ENCODE measurements at regions not wholly inside any gene's neighbourhood (a gene's known extent, or its start where the extent isn't known, plus 50 kb on each side); places are given as distances from the start of the nearest gene placed in this dataset.
"Not testable (repeated sequence)": the region's sequence is repeated elsewhere in the genome, so short reads cannot be mapped to it uniquely, and the experiment has no call there.

GRCh38 chr7:76863150-76863773 is 168.9 kb downstream of the SPDYE17 start:
- DNase-seq (ENCODE audit: low read depth, low spot score); CTCF ChIA-PET; H2AFZ ChIP-seq (ENCODE audit: low read depth, low read length, poor library complexity, severe bottlenecking); BruUV-seq (replicated peaks); intact Hi-C loops (cut with micrococcal nuclease); ATAC-seq; H3K9ac ChIP-seq (ENCODE audit: low read length); H3K27me3 ChIP-seq (ENCODE audit: insufficient read depth, low read length); RAD21 ChIA-PET (ENCODE audit: low non-redundant PET in 1 of 2, low total read pairs in 2 of 2, uncharacterized antibody in 2 of 2, unreplicated experiment in 2 of 2); POLR2A ChIA-PET; H3K4me1 ChIP-seq (ENCODE audit: control insufficient read depth in 1 of 2, insufficient read depth in 2 of 2, low read length in 2 of 2); H4K20me1 ChIP-seq (ENCODE audit: insufficient read depth); H3K4me2 ChIP-seq (ENCODE audit: low read length); H3K9me2 ChIP-seq (ENCODE audit: insufficient read depth); H3K79me2 ChIP-seq (ENCODE audit: insufficient read depth, low read length); H3K9me3 ChIP-seq (ENCODE audit: control insufficient read depth in 1 of 2, insufficient read depth in 1 of 2, low read depth in 1 of 2, low read length in 2 of 2); H3K4me3 ChIP-seq (replicated peaks in 1 of 2; ENCODE audit: low read depth in 1 of 2, low read length in 2 of 2); H3K27ac ChIP-seq (ENCODE audit: low read depth, low read length); H3K36me3 ChIP-seq (ENCODE audit: control insufficient read depth in 1 of 2, insufficient read depth in 2 of 2, low read length in 2 of 2): not testable (repeated sequence)

DNA sequence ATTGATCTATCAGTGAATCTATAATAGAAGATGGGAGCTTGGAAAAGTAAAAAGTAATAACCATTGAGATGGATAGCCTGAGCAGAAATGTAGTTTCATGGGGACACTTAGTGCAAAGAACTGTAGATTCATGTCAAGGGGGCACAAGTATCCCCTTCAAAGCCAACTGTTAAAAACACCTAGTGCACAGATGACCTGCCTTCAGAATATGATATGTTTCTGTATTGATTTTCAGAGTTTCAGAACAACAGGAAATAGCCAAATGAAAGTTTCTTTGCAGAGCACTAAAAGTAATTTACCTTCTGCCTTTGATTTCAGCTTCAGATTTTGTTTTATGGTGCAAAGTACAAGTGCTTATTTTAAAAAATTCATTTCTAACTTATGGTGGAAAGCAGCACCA is 169.9 kb downstream of the SPDYE17 start:
- H3K9me2 ChIP-seq (ENCODE audit: insufficient read depth); H3K4me2 ChIP-seq (ENCODE audit: low read length); H3K9me3 ChIP-seq (ENCODE audit: control insufficient read depth in 1 of 2, insufficient read depth in 1 of 2, low read depth in 1 of 2, low read length in 2 of 2); H3K4me3 ChIP-seq (replicated peaks in 1 of 2; ENCODE audit: low read depth in 1 of 2, low read length in 2 of 2); H3K9ac ChIP-seq (ENCODE audit: low read length); POLR2A ChIA-PET; intact Hi-C loops (cut with micrococcal nuclease); DNase-seq (ENCODE audit: low read depth, low spot score); H3K36me3 ChIP-seq (ENCODE audit: control insufficient read depth in 1 of 2, insufficient read depth in 2 of 2, low read length in 2 of 2); H2AFZ ChIP-seq (ENCODE audit: low read depth, low read length, poor library complexity, severe bottlenecking); H3K4me1 ChIP-seq (ENCODE audit: control insufficient read depth in 1 of 2, insufficient read depth in 2 of 2, low read length in 2 of 2); CTCF ChIA-PET; ATAC-seq; H3K27me3 ChIP-seq (ENCODE audit: insufficient read depth, low read length); BruUV-seq (replicated peaks); H4K20me1 ChIP-seq (ENCODE audit: insufficient read depth); H3K79me2 ChIP-seq (ENCODE audit: insufficient read depth, low read length); H3K27ac ChIP-seq (ENCODE audit: low read depth, low read length); RAD21 ChIA-PET (ENCODE audit: low non-redundant PET in 1 of 2, low total read pairs in 2 of 2, uncharacterized antibody in 2 of 2, unreplicated experiment in 2 of 2): not testable (repeated sequence)

DNA sequence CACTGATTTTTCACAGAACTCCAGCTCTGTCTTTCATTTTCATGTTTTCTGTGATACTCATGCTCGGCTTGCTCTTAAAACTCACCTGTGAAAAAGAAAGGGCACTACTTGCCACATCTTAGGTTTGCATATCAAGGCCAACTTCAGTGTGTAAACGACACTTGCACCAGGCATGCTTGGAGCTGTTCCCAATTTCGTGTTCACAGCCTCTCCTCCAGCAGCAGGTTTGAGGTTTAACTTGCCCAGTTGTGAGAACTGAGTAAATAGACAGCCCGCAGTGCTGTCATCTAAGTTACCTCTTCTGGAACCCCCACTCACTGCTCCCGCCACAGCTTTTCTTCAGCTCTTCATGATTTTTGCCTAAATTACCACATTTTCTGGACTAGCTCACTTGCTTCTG is 172.2 kb downstream of the SPDYE17 start:
- H4K20me1 ChIP-seq (ENCODE audit: insufficient read depth); H3K4me1 ChIP-seq (ENCODE audit: control insufficient read depth in 1 of 2, insufficient read depth in 2 of 2, low read length in 2 of 2); H3K27ac ChIP-seq (ENCODE audit: low read depth, low read length); POLR2A ChIA-PET; H3K27me3 ChIP-seq (ENCODE audit: insufficient read depth, low read length); ATAC-seq; H3K9me3 ChIP-seq (ENCODE audit: control insufficient read depth in 1 of 2, insufficient read depth in 1 of 2, low read depth in 1 of 2, low read length in 2 of 2); H3K9ac ChIP-seq (ENCODE audit: low read length); H3K4me3 ChIP-seq (replicated peaks in 1 of 2; ENCODE audit: low read depth in 1 of 2, low read length in 2 of 2); H2AFZ ChIP-seq (ENCODE audit: low read depth, low read length, poor library complexity, severe bottlenecking); BruUV-seq (replicated peaks); H3K9me2 ChIP-seq (ENCODE audit: insufficient read depth); H3K36me3 ChIP-seq (ENCODE audit: control insufficient read depth in 1 of 2, insufficient read depth in 2 of 2, low read length in 2 of 2); CTCF ChIA-PET; H3K4me2 ChIP-seq (ENCODE audit: low read length); intact Hi-C loops (cut with micrococcal nuclease); H3K79me2 ChIP-seq (ENCODE audit: insufficient read depth, low read length); DNase-seq (ENCODE audit: low read depth, low spot score); RAD21 ChIA-PET (ENCODE audit: low non-redundant PET in 1 of 2, low total read pairs in 2 of 2, uncharacterized antibody in 2 of 2, unreplicated experiment in 2 of 2): not testable (repeated sequence)

DNA sequence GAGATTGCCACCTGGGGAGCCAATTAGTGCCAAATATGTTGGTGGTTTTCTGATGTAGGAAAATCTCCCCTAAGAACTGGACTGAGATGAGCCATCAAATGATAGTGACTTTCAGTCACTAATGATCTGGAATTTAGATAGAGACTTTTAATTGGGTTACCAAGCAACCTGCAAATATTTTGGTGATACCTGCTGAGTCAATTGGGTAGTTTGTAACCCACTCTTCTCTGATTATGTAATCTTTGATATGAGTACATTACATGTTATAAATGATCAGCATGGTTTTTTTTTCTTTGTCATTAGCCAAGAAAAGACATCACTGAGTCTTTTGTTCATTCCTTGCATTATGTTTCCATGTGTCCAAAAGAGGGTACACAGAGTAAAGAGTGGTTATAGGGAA is 177.5 kb downstream of the SPDYE17 start:
- H3K9me3 ChIP-seq (ENCODE audit: control insufficient read depth in 1 of 2, insufficient read depth in 1 of 2, low read depth in 1 of 2, low read length in 2 of 2); H2AFZ ChIP-seq (ENCODE audit: low read depth, low read length, poor library complexity, severe bottlenecking); RAD21 ChIA-PET (ENCODE audit: low non-redundant PET in 1 of 2, low total read pairs in 2 of 2, uncharacterized antibody in 2 of 2, unreplicated experiment in 2 of 2); H3K27me3 ChIP-seq (ENCODE audit: insufficient read depth, low read length); H3K4me3 ChIP-seq (replicated peaks in 1 of 2; ENCODE audit: low read depth in 1 of 2, low read length in 2 of 2); H3K4me2 ChIP-seq (ENCODE audit: low read length); H3K9me2 ChIP-seq (ENCODE audit: insufficient read depth); H3K79me2 ChIP-seq (ENCODE audit: insufficient read depth, low read length); H3K9ac ChIP-seq (ENCODE audit: low read length); BruUV-seq (replicated peaks); intact Hi-C loops (cut with micrococcal nuclease); ATAC-seq; H4K20me1 ChIP-seq (ENCODE audit: insufficient read depth); H3K36me3 ChIP-seq (ENCODE audit: control insufficient read depth in 1 of 2, insufficient read depth in 2 of 2, low read length in 2 of 2); DNase-seq (ENCODE audit: low read depth, low spot score); CTCF ChIA-PET; POLR2A ChIA-PET; H3K4me1 ChIP-seq (ENCODE audit: control insufficient read depth in 1 of 2, insufficient read depth in 2 of 2, low read length in 2 of 2); H3K27ac ChIP-seq (ENCODE audit: low read depth, low read length): not testable (repeated sequence)

Measured in HCT116 (cell line).